HepG2 (cell line): ENCODE measurements at regions not wholly inside any gene's neighbourhood (a gene's known extent, or its start where the extent isn't known, plus 50 kb on each side); places are given as distances from the start of the nearest gene placed in this dataset.

Experiments
- CREM ChIP-seq, 2 experiments: sonication (generic) in 1 of 2; formaldehyde crosslinking in 1 of 2; IDR thresholded peaks; 2 replicates each; pipeline versions ENCODE4 v1.4.0 to v1.6.1; 2016 to 2020; ENCODE audit warnings: antibody characterized with exemption in 1 of 2, mild to moderate bottlenecking in 1 of 2, missing genetic modification reagents in 1 of 2
- EP300 ChIP-seq, 3 experiments: sonication (generic) in 1 of 3; formaldehyde crosslinking in 1 of 3; IDR thresholded peaks; 2 replicates each; pipeline versions ENCODE4 v1.5.1 to v1.6.1; 2011 to 2020; ENCODE audit warnings: low read depth in 2 of 3, low read length in 2 of 3, borderline replicate concordance in 1 of 3, improper control_type of control experiment in 1 of 3, mild to moderate bottlenecking in 1 of 3, missing genetic modification reagents in 1 of 3, moderate library complexity in 1 of 3
- KDM5A ChIP-seq: fragments of 200-600 bp; sonication (generic); IDR thresholded peaks from 2 replicates; pipeline ENCODE4 v1.7.0; 2018; ENCODE audit warnings: antibody characterized with exemption, mild to moderate bottlenecking, low read length, borderline replicate concordance
- KLF15 ChIP-seq: sonication (generic); formaldehyde crosslinking; IDR thresholded peaks from 2 replicates; pipeline ENCODE4 v1.8.1; 2023; ENCODE audit warnings: borderline replicate concordance, mild to moderate bottlenecking, inconsistent platforms, missing genetic modification reagents, mixed read lengths
- MAFG ChIP-seq: sonication (generic); formaldehyde crosslinking; IDR thresholded peaks from 2 replicates; pipeline ENCODE4 v1.5.1; 2020; ENCODE audit warnings: mild to moderate bottlenecking, missing genetic modification reagents
- NR2F6 ChIP-seq, 2 experiments: IDR thresholded peaks; 2 replicates each; pipeline ENCODE4 v1.6.1; 2016; ENCODE audit warnings: antibody characterized with exemption in 1 of 2, mild to moderate bottlenecking in 1 of 2
- TAF1 ChIP-seq: sonication (generic); formaldehyde crosslinking; IDR thresholded peaks from 2 replicates; pipeline ENCODE4 v1.4.0; 2020; ENCODE audit warnings: missing genetic modification reagents
- ZBTB42 ChIP-seq: sonication (generic); formaldehyde crosslinking; IDR thresholded peaks from 2 replicates; pipeline ENCODE4 v1.5.0; 2020; ENCODE audit warnings: mild to moderate bottlenecking, missing genetic modification reagents
- ZNF331 ChIP-seq: sonication (generic); formaldehyde crosslinking; IDR thresholded peaks from 2 replicates; pipeline ENCODE4 v1.4.0; 2020; ENCODE audit warnings: missing genetic modification reagents
- ZNF7 ChIP-seq: IDR thresholded peaks from 2 replicates; pipeline ENCODE4 v1.6.1; 2016; ENCODE audit warnings: missing biosample characterization, missing genetic modification reagents
- TF ChIP-seq, protein P1 (sequence below): sonication (generic); formaldehyde crosslinking; IDR thresholded peaks from 2 replicates; pipeline ENCODE4 v1.5.0; 2020; ENCODE audit warnings: missing genetic modification reagents
- TF ChIP-seq, protein P2 (sequence below): IDR thresholded peaks from 2 replicates; pipeline ENCODE4 v1.6.1; 2016; ENCODE audit warnings: mild to moderate bottlenecking
- TF ChIP-seq, protein P3 (sequence below), 2 experiments: IDR thresholded peaks; 2 replicates each; pipeline ENCODE4 v1.6.1; 2011 to 2012; ENCODE audit warnings: low read length in 2 of 2, borderline replicate concordance in 1 of 2, low read depth in 1 of 2, mild to moderate bottlenecking in 1 of 2, moderate library complexity in 1 of 2

DNA sequence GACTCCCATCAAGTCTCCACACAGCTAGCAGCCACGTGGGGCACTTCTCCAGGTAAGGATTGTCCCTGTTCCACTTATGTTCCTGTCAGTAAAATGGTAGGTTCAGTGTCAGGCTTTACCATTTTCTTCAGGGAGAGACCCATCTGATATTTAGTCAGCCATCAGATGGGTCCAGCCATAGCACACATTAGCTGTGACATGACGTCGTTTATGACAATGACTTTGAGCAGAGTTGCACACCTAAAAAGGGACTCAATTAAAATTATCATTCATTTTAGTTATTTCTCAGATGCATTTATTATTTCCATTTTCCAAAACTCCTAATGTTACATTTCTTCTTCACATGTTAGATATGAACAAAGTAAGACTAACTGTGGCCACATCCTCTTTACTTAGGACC is 68.2 kb upstream of the SNRPN start:
- TF ChIP-seq KLF15 (CRISPR knock-in tag) (no peak), KDM5A (no peak), EP300 (IDR thresholded peaks at IDR 0.05; ENCODE audit: low read depth in 2 of 2, low read length in 2 of 2) (no peak), EP300 (CRISPR knock-in tag; IDR thresholded peaks at IDR 0.05; ENCODE audit: borderline replicate concordance) (no peak), MAFG (no peak), TAF1 (CRISPR knock-in tag) (no peak), ZNF7 (CRISPR knock-in tag) (no peak), ZBTB42 (CRISPR knock-in tag) (no peak), CREM (IDR thresholded peaks at IDR 0.05) (no peak), CREM (CRISPR knock-in tag; IDR thresholded peaks at IDR 0.05) (no peak), NR2F6 (IDR thresholded peaks at IDR 0.05) (no peak), NR2F6 (CRISPR knock-in tag; IDR thresholded peaks at IDR 0.05) (no peak), ZNF331 (CRISPR knock-in tag) (no peak)
- TF ChIP-seq, protein P1, sequence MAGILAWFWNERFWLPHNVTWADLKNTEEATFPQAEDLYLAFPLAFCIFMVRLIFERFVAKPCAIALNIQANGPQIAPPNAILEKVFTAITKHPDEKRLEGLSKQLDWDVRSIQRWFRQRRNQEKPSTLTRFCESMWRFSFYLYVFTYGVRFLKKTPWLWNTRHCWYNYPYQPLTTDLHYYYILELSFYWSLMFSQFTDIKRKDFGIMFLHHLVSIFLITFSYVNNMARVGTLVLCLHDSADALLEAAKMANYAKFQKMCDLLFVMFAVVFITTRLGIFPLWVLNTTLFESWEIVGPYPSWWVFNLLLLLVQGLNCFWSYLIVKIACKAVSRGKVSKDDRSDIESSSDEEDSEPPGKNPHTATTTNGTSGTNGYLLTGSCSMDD = no peak
- TF ChIP-seq, protein P2, sequence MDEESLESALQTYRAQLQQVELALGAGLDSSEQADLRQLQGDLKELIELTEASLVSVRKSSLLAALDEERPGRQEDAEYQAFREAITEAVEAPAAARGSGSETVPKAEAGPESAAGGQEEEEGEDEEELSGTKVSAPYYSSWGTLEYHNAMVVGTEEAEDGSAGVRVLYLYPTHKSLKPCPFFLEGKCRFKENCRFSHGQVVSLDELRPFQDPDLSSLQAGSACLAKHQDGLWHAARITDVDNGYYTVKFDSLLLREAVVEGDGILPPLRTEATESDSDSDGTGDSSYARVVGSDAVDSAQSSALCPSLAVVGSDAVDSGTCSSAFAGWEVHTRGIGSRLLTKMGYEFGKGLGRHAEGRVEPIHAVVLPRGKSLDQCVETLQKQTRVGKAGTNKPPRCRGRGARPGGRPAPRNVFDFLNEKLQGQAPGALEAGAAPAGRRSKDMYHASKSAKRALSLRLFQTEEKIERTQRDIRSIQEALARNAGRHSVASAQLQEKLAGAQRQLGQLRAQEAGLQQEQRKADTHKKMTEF (CRISPR knock-in tag) = no peak
- TF ChIP-seq, protein P3, sequence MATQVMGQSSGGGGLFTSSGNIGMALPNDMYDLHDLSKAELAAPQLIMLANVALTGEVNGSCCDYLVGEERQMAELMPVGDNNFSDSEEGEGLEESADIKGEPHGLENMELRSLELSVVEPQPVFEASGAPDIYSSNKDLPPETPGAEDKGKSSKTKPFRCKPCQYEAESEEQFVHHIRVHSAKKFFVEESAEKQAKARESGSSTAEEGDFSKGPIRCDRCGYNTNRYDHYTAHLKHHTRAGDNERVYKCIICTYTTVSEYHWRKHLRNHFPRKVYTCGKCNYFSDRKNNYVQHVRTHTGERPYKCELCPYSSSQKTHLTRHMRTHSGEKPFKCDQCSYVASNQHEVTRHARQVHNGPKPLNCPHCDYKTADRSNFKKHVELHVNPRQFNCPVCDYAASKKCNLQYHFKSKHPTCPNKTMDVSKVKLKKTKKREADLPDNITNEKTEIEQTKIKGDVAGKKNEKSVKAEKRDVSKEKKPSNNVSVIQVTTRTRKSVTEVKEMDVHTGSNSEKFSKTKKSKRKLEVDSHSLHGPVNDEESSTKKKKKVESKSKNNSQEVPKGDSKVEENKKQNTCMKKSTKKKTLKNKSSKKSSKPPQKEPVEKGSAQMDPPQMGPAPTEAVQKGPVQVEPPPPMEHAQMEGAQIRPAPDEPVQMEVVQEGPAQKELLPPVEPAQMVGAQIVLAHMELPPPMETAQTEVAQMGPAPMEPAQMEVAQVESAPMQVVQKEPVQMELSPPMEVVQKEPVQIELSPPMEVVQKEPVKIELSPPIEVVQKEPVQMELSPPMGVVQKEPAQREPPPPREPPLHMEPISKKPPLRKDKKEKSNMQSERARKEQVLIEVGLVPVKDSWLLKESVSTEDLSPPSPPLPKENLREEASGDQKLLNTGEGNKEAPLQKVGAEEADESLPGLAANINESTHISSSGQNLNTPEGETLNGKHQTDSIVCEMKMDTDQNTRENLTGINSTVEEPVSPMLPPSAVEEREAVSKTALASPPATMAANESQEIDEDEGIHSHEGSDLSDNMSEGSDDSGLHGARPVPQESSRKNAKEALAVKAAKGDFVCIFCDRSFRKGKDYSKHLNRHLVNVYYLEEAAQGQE (IDR thresholded peaks at IDR 0.05; ENCODE audit: borderline replicate concordance in 1 of 2, low read depth in 1 of 2, low read length in 2 of 2) = no peak
